HAP-1 (cell line): ENCODE measurements at regions not wholly inside any gene's neighbourhood (a gene's known extent, or its start where the extent isn't known, plus 50 kb on each side); places are given as distances from the start of the nearest gene placed in this dataset.
"Not testable (repeated sequence)": the region's sequence is repeated elsewhere in the genome, so short reads cannot be mapped to it uniquely, and the experiment has no call there.

Experiments used
- DNase-seq, 2 experiments: peaks; one replicate each; pipeline ENCODE4 v3.0.0-alpha.2; 2016 to 2020; ENCODE audit warnings: low spot score in 2 of 2
- H3K27me3 ChIP-seq: fragments of 250-450 bp; sonication (Bioruptor Pico); 2 replicates; pipeline ENCODE4 v1.5.1; 2020; ENCODE audit warnings: low read depth, mild to moderate bottlenecking, moderate library complexity
- H3K36me3 ChIP-seq: fragments of 250-450 bp; sonication (Bioruptor Pico); replicated peaks from 2 replicates; pipeline ENCODE4 v1.5.1; 2020; ENCODE audit warnings: mild to moderate bottlenecking
- H3K4me1 ChIP-seq: fragments of 250-450 bp; sonication (Bioruptor Pico); 2 replicates; pipeline ENCODE4 v1.5.1; 2020; ENCODE audit warnings: mild to moderate bottlenecking
- H3K4me3 ChIP-seq: fragments of 250-450 bp; sonication (Bioruptor Pico); 2 replicates; pipeline ENCODE4 v1.5.1; 2020; ENCODE audit warnings: mild to moderate bottlenecking, moderate library complexity
- H3K9me3 ChIP-seq: fragments of 250-450 bp; sonication (Bioruptor Pico); 2 replicates; pipeline ENCODE4 v1.5.1; 2020; ENCODE audit warnings: mild to moderate bottlenecking, moderate library complexity
- in situ Hi-C: fragments of 300-500 bp; cut with MboI; formaldehyde crosslinking; loops from 3 replicates; pipeline ENCODE4 v1.14.3; 2020; ENCODE audit warnings: low sequenced_read_pairs, inconsistent platforms, mixed read lengths

DNA sequence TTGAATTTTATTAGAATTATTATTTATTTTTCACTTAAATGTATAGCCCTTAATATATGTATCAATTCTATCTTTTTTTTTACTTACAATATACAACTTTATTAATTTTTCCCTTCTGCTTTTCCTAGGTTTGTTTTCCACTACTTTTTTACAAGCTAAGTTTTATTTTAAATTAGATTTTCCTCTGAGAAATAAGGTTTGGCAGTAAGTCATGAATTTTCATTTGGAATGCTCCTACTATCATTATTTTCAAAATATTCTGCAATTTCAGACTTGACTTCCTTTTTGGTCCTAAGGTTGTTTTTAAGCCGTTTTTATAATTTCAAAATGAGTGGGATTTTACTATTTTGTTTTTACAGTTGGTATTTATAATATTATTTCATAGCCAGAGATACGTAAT lies 222.8 kb upstream of the PIEZO2 start:
- Histone ChIP-seq H3K4me1 (no peaks in the 10 kb centered on the region), H3K4me3 (no peak overlapping the region), H3K27me3 (no peaks in the 10 kb centered on the region), H3K36me3 (no peaks in the 10 kb centered on the region), H3K9me3 (no peaks in the 10 kb centered on the region)
- DNase-seq = no peak
- in situ Hi-C loops = no loop called here

DNA sequence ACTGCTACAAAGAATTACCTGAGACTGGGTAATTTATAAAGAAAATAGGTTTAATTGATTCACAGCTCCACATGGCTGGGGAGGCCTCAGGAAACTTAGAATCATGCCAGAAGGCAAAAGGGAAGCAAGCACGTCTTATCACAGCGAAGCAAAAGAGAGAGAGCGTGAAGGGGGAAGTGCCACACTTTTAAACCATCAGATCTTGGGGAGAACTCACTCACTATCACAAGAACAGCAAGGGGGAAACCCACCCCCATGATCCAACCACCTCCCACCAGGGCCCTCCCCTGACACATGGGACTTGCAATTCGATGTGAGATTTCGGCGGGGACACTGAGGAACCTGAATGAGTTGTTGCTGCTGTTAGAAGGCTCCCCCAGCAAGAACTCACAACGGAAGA lies 220.2 kb upstream of the PIEZO2 start:
- no peaks in the 10 kb centered on the region for H3K27me3 ChIP-seq
- no peak for DNase-seq
- in situ Hi-C loops = no loop called here
- no peak overlapping the region for H3K4me3 ChIP-seq
- no peaks in the 10 kb centered on the region for H3K9me3 ChIP-seq
- H3K36me3 ChIP-seq = no peaks in the 10 kb centered on the region
- no peaks in the 10 kb centered on the region for H3K4me1 ChIP-seq

DNA sequence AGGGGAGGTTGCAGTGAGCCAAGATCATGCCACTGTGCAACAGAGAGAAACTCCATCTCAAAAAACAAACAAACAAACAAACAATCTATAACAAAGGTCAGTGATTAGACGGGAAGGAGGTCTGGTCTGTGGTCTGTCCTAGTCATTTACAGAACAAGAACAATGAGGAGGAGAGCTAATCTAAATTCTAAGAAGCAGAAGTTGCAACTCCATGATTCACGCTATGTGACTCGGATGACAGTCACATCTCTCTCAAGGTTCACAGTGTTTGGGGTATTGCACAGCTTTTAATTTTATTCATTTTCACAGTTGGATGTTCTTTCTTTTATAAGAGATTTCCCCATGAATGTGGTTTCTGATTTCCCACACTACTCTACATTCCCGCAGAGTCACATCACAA lies 218.7 kb upstream of the PIEZO2 start:
- DNase-seq = no peak
- in situ Hi-C loops = no loop called here
- no peak overlapping the region for H3K4me3 ChIP-seq
- no peaks in the 10 kb centered on the region for H3K27me3 ChIP-seq
- H3K4me1 ChIP-seq = no peaks in the 10 kb centered on the region
- no peaks in the 10 kb centered on the region for H3K36me3 ChIP-seq
- H3K9me3 ChIP-seq = no peaks in the 10 kb centered on the region

- no peak overlapping the region for H3K4me3 ChIP-seq
- no peaks in the 10 kb centered on the region for H3K4me1 ChIP-seq
- in situ Hi-C loops = no loop called here
These were observed 218.0 kb upstream of the PIEZO2 start for GRCh38 chr18:11367351-11367750.

GRCh38 chr18:11366410-11366809 lies 217.0 kb upstream of the PIEZO2 start:
- Histone ChIP-seq H3K9me3 (no peaks in the 10 kb centered on the region), H3K4me3 (no peak overlapping the region), H3K36me3 (no peaks in the 10 kb centered on the region), H3K27me3 (no peaks in the 10 kb centered on the region), H3K4me1 (no peaks in the 10 kb centered on the region)
- in situ Hi-C loops = no loop called here
- no peak for DNase-seq

More at GRCh38 chr18:11367351-11367750, 218.0 kb upstream of the PIEZO2 start:
- no peak for DNase-seq
- Histone ChIP-seq H3K27me3 (no peaks in the 10 kb centered on the region), H3K36me3 (no peaks in the 10 kb centered on the region), H3K9me3 (no peaks in the 10 kb centered on the region)

DNA sequence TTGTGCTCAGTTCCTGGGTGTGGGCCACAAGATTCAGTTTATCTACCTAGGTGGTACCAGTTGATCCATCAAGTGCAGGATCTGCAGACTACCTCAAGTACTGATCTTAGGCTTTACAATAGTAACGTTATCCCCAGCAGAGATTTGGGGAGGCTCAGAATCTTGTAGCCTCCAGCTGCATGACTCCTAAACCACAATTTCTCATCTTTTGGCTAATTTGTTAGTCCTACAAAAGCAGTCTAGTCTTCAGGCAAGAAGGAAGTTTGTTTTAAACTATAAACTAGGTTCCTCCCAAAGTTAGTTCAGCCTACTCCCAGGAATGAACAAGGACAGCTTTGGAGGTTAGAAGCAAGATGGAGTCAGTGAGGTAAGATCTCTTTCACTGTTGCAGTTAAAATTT lies 213.5 kb upstream of the PIEZO2 start:
- DNase-seq = no peak
- Histone ChIP-seq H3K9me3 (no peaks in the 10 kb centered on the region), H3K36me3 (no peaks in the 10 kb centered on the region), H3K4me1 (no peaks in the 10 kb centered on the region), H3K4me3 (no peak overlapping the region), H3K27me3 (no peaks in the 10 kb centered on the region)
- in situ Hi-C loops = no loop called here

- H3K36me3 ChIP-seq, H3K4me3 ChIP-seq, H3K27me3 ChIP-seq, H3K9me3 ChIP-seq, in situ Hi-C loops, DNase-seq, H3K4me1 ChIP-seq: not testable (repeated sequence)
These were observed 212.5 kb upstream of the PIEZO2 start for GRCh38 chr18:11361862-11362261.

DNA sequence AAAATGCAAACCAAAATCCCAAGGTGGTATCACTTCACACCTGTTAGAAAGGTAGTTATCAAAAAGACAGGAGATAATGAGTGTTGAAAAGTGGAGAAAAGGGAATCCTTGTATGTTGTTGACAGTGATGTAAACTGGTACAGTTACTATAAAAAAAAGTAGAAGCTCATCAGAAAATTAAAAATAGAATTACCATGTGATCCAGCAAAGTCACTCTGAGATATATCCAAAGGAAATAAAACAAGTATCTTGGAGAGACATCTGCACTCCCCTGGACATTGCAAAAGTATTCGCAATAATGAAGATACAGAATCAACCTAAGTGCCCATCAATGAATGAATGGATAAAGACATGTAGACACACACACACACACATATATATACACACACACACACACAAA lies 208.3 kb upstream of the PIEZO2 start:
- Histone ChIP-seq H3K4me3 (no peak overlapping the region), H3K4me1 (no peaks in the 10 kb centered on the region)
- in situ Hi-C loops = no loop called here

DNA sequence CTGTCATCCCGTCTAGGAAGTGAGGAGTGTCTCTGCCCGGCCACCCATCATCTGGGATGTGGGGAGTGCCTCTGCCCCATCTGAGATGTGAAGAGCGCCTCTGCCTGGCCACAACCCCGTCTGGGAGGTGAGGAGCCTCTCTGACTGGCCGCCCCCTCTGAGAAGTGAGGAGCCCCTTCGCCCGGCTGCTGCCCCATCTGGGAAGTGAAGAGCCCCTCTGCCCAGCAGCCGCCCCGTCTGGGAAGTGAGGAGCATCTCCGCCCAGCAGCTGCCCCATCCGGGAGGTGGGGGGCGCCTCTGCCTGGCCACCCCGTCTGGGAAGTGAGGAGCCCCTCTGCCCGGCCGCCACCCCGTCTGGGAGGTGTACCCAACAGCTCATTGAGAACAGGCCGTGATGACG lies 195.2 kb upstream of the PIEZO2 start:
- in situ Hi-C loops, H3K9me3 ChIP-seq: not testable (repeated sequence)

More for the DNA sequence above, 208.3 kb upstream of the PIEZO2 start:
- Histone ChIP-seq H3K9me3 (no peaks in the 10 kb centered on the region), H3K36me3 (no peaks in the 10 kb centered on the region), H3K27me3 (no peaks in the 10 kb centered on the region)
- DNase-seq = no peak

GRCh38 chr18:11343096-11343495 lies 193.7 kb upstream of the PIEZO2 start:
- Histone ChIP-seq H3K4me3 (no peak overlapping the region), H3K9me3 (no peaks in the 10 kb centered on the region), H3K36me3 (no peaks in the 10 kb centered on the region), H3K27me3 (no peaks in the 10 kb centered on the region), H3K4me1 (no peaks in the 10 kb centered on the region)
- in situ Hi-C loops = no loop called here
- no peak for DNase-seq

More for the DNA sequence above, 195.2 kb upstream of the PIEZO2 start:
- H3K27me3 ChIP-seq, H3K4me3 ChIP-seq, DNase-seq, H3K36me3 ChIP-seq, H3K4me1 ChIP-seq: not testable (repeated sequence)

- DNase-seq, H3K4me3 ChIP-seq, H3K4me1 ChIP-seq, H3K36me3 ChIP-seq, in situ Hi-C loops, H3K9me3 ChIP-seq, H3K27me3 ChIP-seq: not testable (repeated sequence)
These were observed 192.7 kb upstream of the PIEZO2 start for GRCh38 chr18:11342115-11342514.

GRCh38 chr18:11339188-11339775 lies 189.9 kb upstream of the PIEZO2 start:
- in situ Hi-C loops = no loop called here
- Histone ChIP-seq H3K4me1 (no peaks in the 10 kb centered on the region), H3K36me3 (no peaks in the 10 kb centered on the region), H3K27me3 (no peaks in the 10 kb centered on the region), H3K9me3 (no peaks in the 10 kb centered on the region), H3K4me3 (no peak overlapping the region)
- DNase-seq = no peak

- H3K4me3 ChIP-seq = no peak overlapping the region
- H3K27me3 ChIP-seq = no peaks in the 10 kb centered on the region
- H3K36me3 ChIP-seq = no peaks in the 10 kb centered on the region
- in situ Hi-C loops = no loop called here
- H3K4me1 ChIP-seq = no peaks in the 10 kb centered on the region
- no peak for DNase-seq
- no peaks in the 10 kb centered on the region for H3K9me3 ChIP-seq
These were observed 186.9 kb upstream of the PIEZO2 start for GRCh38 chr18:11336241-11336640.

DNA sequence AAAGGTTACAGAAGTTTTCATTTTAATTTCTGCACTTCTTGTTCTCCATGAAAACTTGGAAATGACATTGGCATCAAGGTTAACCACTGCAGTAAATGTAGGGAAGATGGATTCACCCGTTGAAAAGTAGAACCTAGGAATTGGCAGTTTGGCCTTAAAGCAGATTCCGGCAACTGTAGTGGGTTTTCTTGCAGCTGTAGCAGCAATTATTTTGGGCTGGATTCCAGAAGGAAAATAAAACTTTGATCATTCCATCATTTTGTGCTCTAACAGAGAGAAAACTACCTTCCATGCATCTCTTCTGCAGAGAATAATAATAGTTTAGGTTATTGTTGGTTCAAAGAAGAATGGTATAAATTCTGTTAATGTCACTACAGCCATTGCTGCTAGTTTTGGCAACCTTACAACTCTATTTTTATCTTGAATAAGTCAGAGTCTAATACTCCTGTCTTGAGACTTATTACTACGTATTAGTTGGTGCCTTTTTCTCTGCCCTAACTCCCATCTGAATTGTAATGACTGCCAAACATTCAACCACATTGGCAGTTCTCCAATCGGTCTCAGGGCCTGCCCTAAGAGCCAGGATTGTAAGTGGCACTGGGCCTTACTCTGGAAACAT lies 178.1 kb upstream of the PIEZO2 start:
- no peaks in the 10 kb centered on the region for H3K36me3 ChIP-seq
- no peaks in the 10 kb centered on the region for H3K27me3 ChIP-seq
- no peaks in the 10 kb centered on the region for H3K4me1 ChIP-seq
- DNase-seq = no peak
- in situ Hi-C loops = no loop called here
- no peaks in the 10 kb centered on the region for H3K9me3 ChIP-seq
- H3K4me3 ChIP-seq = no peak overlapping the region
